SK-N-SH (cell line): ENCODE measurements at regions not wholly inside any gene's neighbourhood (a gene's known extent, or its start where the extent isn't known, plus 50 kb on each side); places are given as distances from the start of the nearest gene placed in this dataset.

Experiments
- CTCF ChIA-PET: fragments of 300-600, 350-600 bp; formaldehyde crosslinking; extraction: SDS; loops from one replicate; lab custom pipeline; 2021; lab: Yijun Ruan, JAX
- POLR2A ChIA-PET: fragments of 350-600 bp; sonication (Branson Sonifier 250); formaldehyde crosslinking; extraction: SDS; loops from one replicate; lab custom pipeline; 2020; ENCODE audit warnings: antibody characterized with exemption, inconsistent platforms; lab: Yijun Ruan, JAX
- DNase-seq: peaks from one replicate; pipeline ENCODE4 v3.0.0; 2012
- H2AFZ ChIP-seq: fragments of 200-600 bp; sonication (generic); 2 replicates; pipeline ENCODE4 v1.8.1; 2016; ENCODE audit warnings: antibody characterized with exemption, mild to moderate bottlenecking, low read depth
- H3F3A ChIP-seq: fragments of 200-600 bp; sonication (generic); replicated peaks from 2 replicates; pipeline ENCODE3; 2016; ENCODE audit warnings: antibody characterized with exemption, mild to moderate bottlenecking; ENCODE audit not compliant: insufficient read depth
- H3K27ac ChIP-seq, 2 experiments: fragments of 200-500 bp in 1 of 2; fragments of 200-600 bp in 1 of 2; sonication (Bioruptor generic) in 1 of 2; sonication (generic), shearing (Covaris generic) in 1 of 2; 2 replicates each; pipeline versions ENCODE4 v1.5.1 to v1.6.1; 2014 to 2016; ENCODE audit warnings: low read depth in 2 of 2, inconsistent platforms in 1 of 2, low read length in 1 of 2, mild to moderate bottlenecking in 1 of 2, mixed read lengths in 1 of 2
- H3K27me3 ChIP-seq: fragments of 200-600 bp; sonication (generic), shearing (Covaris generic); 2 replicates; pipeline ENCODE4 v1.6.1; 2016; ENCODE audit warnings: mixed run types; ENCODE audit not compliant: insufficient read depth
- H3K36me3 ChIP-seq, 2 experiments: fragments of 200-500 bp in 1 of 2; fragments of 200-600 bp in 1 of 2; sonication (Bioruptor generic) in 1 of 2; sonication (generic) in 1 of 2; replicated peaks in 1 of 2; 2 replicates each; pipeline versions ENCODE3 to v1.5.1; 2014 to 2016; ENCODE audit warnings: low read length in 1 of 2, mild to moderate bottlenecking in 1 of 2; ENCODE audit not compliant: insufficient read depth in 2 of 2, control insufficient read depth in 1 of 2
- H3K4me1 ChIP-seq, 2 experiments: fragments of 200-500 bp in 1 of 2; fragments of 200-600 bp in 1 of 2; sonication (Bioruptor generic) in 1 of 2; sonication (generic), shearing (Covaris generic) in 1 of 2; 2 replicates each; pipeline versions ENCODE4 v1.5.1 to v1.6.1; 2014 to 2016; ENCODE audit warnings: low read depth in 1 of 2, low read length in 1 of 2, mixed run types in 1 of 2; ENCODE audit not compliant: insufficient read depth in 2 of 2, control insufficient read depth in 1 of 2
- H3K4me2 ChIP-seq: fragments of 200-600 bp; sonication (generic), shearing (Covaris generic); 2 replicates; pipeline ENCODE4 v1.6.1; 2017; ENCODE audit warnings: mixed run types
- H3K4me3 ChIP-seq, 2 experiments: fragments of 200-500 bp in 1 of 2; fragments of 200-600 bp in 1 of 2; sonication (Bioruptor generic) in 1 of 2; sonication (generic), shearing (Covaris generic) in 1 of 2; 2 replicates each; pipeline versions ENCODE4 v1.5.1 to v1.8.1; 2014 to 2016; ENCODE audit warnings: low read depth in 2 of 2, inconsistent platforms in 1 of 2, low read length in 1 of 2, mild to moderate bottlenecking in 1 of 2, mixed read lengths in 1 of 2, moderate library complexity in 1 of 2
- H3K79me2 ChIP-seq: fragments of 200-600 bp; sonication (generic); 2 replicates; pipeline ENCODE4 v1.8.1; 2017; ENCODE audit warnings: mild to moderate bottlenecking; ENCODE audit not compliant: insufficient read depth
- H3K9ac ChIP-seq: fragments of 200-600 bp; sonication (generic); 2 replicates; pipeline ENCODE4 v1.6.1; 2017; ENCODE audit warnings: mixed run types
- H3K9me2 ChIP-seq: fragments of 200-600 bp; sonication (generic); 2 replicates; pipeline ENCODE4 v1.6.1; 2017; ENCODE audit warnings: mixed run types
- H3K9me3 ChIP-seq: fragments of 200-600 bp; sonication (generic); 2 replicates; pipeline ENCODE4 v1.6.1; 2017; ENCODE audit warnings: mixed run types, mild to moderate bottlenecking, moderate library complexity
- H4K20me1 ChIP-seq: fragments of 200-600 bp; sonication (generic); 2 replicates; pipeline ENCODE4 v1.6.1; 2017; ENCODE audit warnings: mild to moderate bottlenecking, mixed run types; ENCODE audit not compliant: insufficient read depth
- EZH2phosphoT487 ChIP-seq: fragments of 200-600 bp; sonication (generic); IDR thresholded peaks from 2 replicates; pipeline ENCODE4 v1.6.1; 2017; ENCODE audit warnings: low read depth, mixed run types, mild to moderate bottlenecking, antibody characterized with exemption, moderate library complexity, borderline replicate concordance
- FOSL2 ChIP-seq: IDR thresholded peaks from 2 replicates; pipeline ENCODE4 v1.4.0; 2012; ENCODE audit warnings: low read depth, mild to moderate bottlenecking, moderate library complexity, borderline replicate concordance
- FOXM1 ChIP-seq: IDR thresholded peaks from 2 replicates; pipeline ENCODE4 v1.4.0; 2012; ENCODE audit warnings: low read depth, mild to moderate bottlenecking
- GABPA ChIP-seq: IDR thresholded peaks from 2 replicates; pipeline ENCODE4 v1.4.0; 2012; ENCODE audit warnings: low read depth, mild to moderate bottlenecking
- GATA2 ChIP-seq: sonication (generic); formaldehyde crosslinking; IDR thresholded peaks from 2 replicates; pipeline ENCODE4 v1.5.0; 2020; ENCODE audit warnings: mild to moderate bottlenecking, missing genetic modification reagents
- JUND ChIP-seq: IDR thresholded peaks from 2 replicates; pipeline ENCODE4 v1.4.0; 2012
- MXI1 ChIP-seq: IDR thresholded peaks from 2 replicates; pipeline ENCODE4 v1.6.1; 2012; ENCODE audit warnings: mild to moderate bottlenecking, low read depth, low read length, improper control_type of control experiment
- NFIC ChIP-seq: IDR thresholded peaks from 2 replicates; pipeline ENCODE4 v1.4.0; 2012; ENCODE audit warnings: borderline replicate concordance
- NRF1 ChIP-seq: IDR thresholded peaks from 2 replicates; pipeline ENCODE4 v1.6.1; 2012; ENCODE audit warnings: low read depth, mild to moderate bottlenecking, low read length
- POLR2AphosphoS5 ChIP-seq: IDR thresholded peaks from 2 replicates; pipeline ENCODE4 v1.6.1; 2012; ENCODE audit warnings: low read depth, low read length
- RAD21 ChIP-seq: IDR thresholded peaks from 2 replicates; pipeline ENCODE4 v1.6.1; 2012; ENCODE audit warnings: mild to moderate bottlenecking, low read length
- RCOR1 ChIP-seq: fragments of 150-350 bp; IDR thresholded peaks from 2 replicates; pipeline ENCODE4 v1.6.1; 2017; ENCODE audit warnings: antibody characterized with exemption, low read length
- SIN3A ChIP-seq: IDR thresholded peaks from 2 replicates; pipeline ENCODE4 v1.6.1; 2012; ENCODE audit warnings: low read depth, mild to moderate bottlenecking, low read length, moderate library complexity, borderline replicate concordance
- SMC3 ChIP-seq: IDR thresholded peaks from 2 replicates; pipeline ENCODE4 v1.6.1; 2012; ENCODE audit warnings: low read depth, low read length, improper control_type of control experiment
- TCF12 ChIP-seq: IDR thresholded peaks from 2 replicates; pipeline ENCODE4 v1.4.0; 2012
- TEAD4 ChIP-seq: IDR thresholded peaks from 2 replicates; pipeline ENCODE4 v1.4.0; 2012; ENCODE audit warnings: mild to moderate bottlenecking, borderline replicate concordance; ENCODE audit not compliant: insufficient read depth
- WGBS: methylation state at CpG from one replicate; pipeline ENCODE4 v1.1.6; 2017; ENCODE audit warnings: low lambda C conversion rate; 5-methylcytosine and 5-hydroxymethylcytosine counted together
- TF ChIP-seq, protein P1 (sequence below): IDR thresholded peaks from 2 replicates; pipeline ENCODE4; 2012
- TF ChIP-seq, protein P2 (sequence below): fragments of 150-350 bp; IDR thresholded peaks from 2 replicates; pipeline ENCODE4 v1.6.1; 2017; ENCODE audit warnings: antibody characterized with exemption, low read length, low read depth, borderline replicate concordance
- TF ChIP-seq, protein P3 (sequence below): IDR thresholded peaks from 2 replicates; pipeline ENCODE4 v1.4.0; 2012; ENCODE audit warnings: low read depth, borderline replicate concordance
- TF ChIP-seq, protein P4 (sequence below): IDR thresholded peaks from 2 replicates; pipeline ENCODE4 v1.4.0; 2012; ENCODE audit warnings: low read depth

DNA sequence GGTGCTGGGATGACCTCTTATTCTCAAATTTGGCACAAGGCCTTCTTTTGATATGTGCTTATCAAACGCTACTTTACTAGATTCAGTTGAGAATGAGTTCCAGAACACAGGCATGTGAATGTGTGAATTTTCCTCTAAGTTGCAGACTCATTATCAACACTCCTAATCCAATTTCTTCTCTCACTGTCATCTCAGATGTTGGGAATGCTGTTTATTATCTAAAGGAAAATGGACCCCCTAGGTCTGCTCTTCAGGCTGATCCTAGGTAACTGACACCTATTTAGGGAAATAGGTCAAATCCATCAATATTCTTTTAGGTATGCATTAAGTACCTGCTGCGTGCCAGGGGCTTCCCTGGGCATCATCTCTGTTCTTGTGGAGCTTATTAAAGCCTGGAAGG is 215.0 kb upstream of the NOX3 start:
- Histone ChIP-seq H3K27ac (no peak overlapping the region), H3K36me3 (no peaks in the 10 kb centered on the region), H4K20me1 (no peaks in the 10 kb centered on the region), H3K4me3 (no peak overlapping the region), H3F3A (peaks cover 4% of the 10 kb centered on the region), H3K9ac (no peak overlapping the region), H3K9me2 (no peaks in the 10 kb centered on the region), H3K79me2 (no peaks in the 10 kb centered on the region), H2AFZ (no peak overlapping the region), H3K9me3 (no peaks in the 10 kb centered on the region), H3K27me3 (no peaks in the 10 kb centered on the region), H3K4me2 (no peak overlapping the region), H3K4me1 (no peaks in the 10 kb centered on the region)
- TF ChIP-seq JUND = no peak
- TF ChIP-seq GATA2 (CRISPR knock-in tag) = no peak
- TF ChIP-seq, protein P1, sequence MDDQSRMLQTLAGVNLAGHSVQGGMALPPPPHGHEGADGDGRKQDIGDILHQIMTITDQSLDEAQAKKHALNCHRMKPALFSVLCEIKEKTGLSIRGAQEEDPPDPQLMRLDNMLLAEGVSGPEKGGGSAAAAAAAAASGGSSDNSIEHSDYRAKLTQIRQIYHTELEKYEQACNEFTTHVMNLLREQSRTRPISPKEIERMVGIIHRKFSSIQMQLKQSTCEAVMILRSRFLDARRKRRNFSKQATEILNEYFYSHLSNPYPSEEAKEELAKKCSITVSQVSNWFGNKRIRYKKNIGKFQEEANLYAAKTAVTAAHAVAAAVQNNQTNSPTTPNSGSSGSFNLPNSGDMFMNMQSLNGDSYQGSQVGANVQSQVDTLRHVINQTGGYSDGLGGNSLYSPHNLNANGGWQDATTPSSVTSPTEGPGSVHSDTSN = no peak
- TF ChIP-seq, protein P2, sequence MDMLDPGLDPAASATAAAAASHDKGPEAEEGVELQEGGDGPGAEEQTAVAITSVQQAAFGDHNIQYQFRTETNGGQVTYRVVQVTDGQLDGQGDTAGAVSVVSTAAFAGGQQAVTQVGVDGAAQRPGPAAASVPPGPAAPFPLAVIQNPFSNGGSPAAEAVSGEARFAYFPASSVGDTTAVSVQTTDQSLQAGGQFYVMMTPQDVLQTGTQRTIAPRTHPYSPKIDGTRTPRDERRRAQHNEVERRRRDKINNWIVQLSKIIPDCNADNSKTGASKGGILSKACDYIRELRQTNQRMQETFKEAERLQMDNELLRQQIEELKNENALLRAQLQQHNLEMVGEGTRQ = no peak
- no peak for TF ChIP-seq NRF1
- CTCF ChIA-PET = interaction anchor here (0.6 kb wide), 1 partner anchor 478 kb away, joined by 3 read pairs; no protein-coding TSS in a partner anchor
- POLR2A ChIA-PET = no interaction called here
- 82% methylated on average over 2 of the region's 2 CpGs for WGBS
- no peak for DNase-seq

DNA sequence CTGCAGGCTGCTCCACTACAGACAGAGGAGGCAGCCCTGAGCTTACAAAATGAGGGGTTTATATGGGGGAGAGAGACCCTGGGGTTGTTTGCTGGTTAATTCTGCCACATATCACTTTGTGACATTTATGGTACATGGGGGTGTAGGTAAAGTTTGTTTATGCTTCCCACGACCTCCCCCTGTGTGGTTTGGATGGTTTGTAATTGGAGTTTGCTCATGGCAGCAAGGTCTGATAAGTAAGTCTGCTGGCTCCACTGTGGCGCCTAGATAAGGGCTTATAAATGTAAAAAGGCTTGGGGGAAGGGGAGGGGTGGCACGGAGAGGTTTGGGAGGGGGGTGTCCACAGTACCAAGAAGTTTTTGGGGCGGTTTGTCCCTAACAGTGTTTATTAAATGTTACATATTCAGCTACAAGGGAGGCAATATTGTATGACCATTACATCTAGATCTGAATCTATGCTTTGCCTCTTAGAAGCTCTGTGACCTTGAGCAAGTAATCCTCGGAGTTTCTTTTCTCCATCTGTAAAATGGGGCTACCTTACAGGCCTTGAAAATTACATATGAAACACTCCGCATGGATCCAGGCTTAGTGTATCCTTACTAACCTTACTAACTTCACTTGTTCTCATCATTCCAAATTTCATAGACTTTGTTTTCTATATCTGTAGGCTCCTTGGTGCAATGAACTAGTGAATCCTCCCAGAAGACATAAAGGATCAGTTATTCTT is 204.8 kb upstream of the NOX3 start:
- Histone ChIP-seq H3K27ac (no peak overlapping the region), H3F3A (no peaks in the 10 kb centered on the region), H3K4me2 (no peak overlapping the region), H3K9me3 (no peaks in the 10 kb centered on the region), H3K36me3 (no peaks in the 10 kb centered on the region), H3K9me2 (no peaks in the 10 kb centered on the region), H3K9ac (no peak overlapping the region), H2AFZ (no peak overlapping the region), H3K79me2 (no peaks in the 10 kb centered on the region), H4K20me1 (no peaks in the 10 kb centered on the region), H3K4me3 (no peak overlapping the region), H3K4me1 (peaks cover 0 to 2% of the 10 kb centered on the region in 2 experiments; a peak in 1 of 4 replicates), H3K27me3 (no peaks in the 10 kb centered on the region)
- POLR2A ChIA-PET = no interaction called here
- CTCF ChIA-PET = no interaction called here
- WGBS = 63% methylated on average over 6 of the region's 6 CpGs
- TF ChIP-seq TEAD4 (no peak), NRF1 (no peak), JUND (no peak), MXI1 (no peak), EZH2phosphoT487 (no peak), TCF12 (no peak), FOXM1 (no peak), NFIC (no peak), RAD21 (no peak), SMC3 (no peak), RCOR1 (no peak), GABPA (no peak), POLR2AphosphoS5 (no peak), SIN3A (no peak), FOSL2 (no peak)
- TF ChIP-seq, protein P3, sequence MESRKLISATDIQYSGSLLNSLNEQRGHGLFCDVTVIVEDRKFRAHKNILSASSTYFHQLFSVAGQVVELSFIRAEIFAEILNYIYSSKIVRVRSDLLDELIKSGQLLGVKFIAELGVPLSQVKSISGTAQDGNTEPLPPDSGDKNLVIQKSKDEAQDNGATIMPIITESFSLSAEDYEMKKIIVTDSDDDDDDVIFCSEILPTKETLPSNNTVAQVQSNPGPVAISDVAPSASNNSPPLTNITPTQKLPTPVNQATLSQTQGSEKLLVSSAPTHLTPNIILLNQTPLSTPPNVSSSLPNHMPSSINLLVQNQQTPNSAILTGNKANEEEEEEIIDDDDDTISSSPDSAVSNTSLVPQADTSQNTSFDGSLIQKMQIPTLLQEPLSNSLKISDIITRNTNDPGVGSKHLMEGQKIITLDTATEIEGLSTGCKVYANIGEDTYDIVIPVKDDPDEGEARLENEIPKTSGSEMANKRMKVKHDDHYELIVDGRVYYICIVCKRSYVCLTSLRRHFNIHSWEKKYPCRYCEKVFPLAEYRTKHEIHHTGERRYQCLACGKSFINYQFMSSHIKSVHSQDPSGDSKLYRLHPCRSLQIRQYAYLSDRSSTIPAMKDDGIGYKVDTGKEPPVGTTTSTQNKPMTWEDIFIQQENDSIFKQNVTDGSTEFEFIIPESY = no peak
- TF ChIP-seq, protein P1 = no peak
- TF ChIP-seq, protein P4, sequence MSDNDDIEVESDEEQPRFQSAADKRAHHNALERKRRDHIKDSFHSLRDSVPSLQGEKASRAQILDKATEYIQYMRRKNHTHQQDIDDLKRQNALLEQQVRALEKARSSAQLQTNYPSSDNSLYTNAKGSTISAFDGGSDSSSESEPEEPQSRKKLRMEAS = no peak
- no peak for DNase-seq
